Ishikawa (cell line): ENCODE measurements at regions not wholly inside any gene's neighbourhood (a gene's known extent, or its start where the extent isn't known, plus 50 kb on each side); places are given as distances from the start of the nearest gene placed in this dataset.

Experiments
- CEBPB ChIP-seq: IDR thresholded peaks from 2 replicates; pipeline ENCODE4 v1.6.1; 2012
- CREB1 ChIP-seq: IDR thresholded peaks from 2 replicates; pipeline ENCODE4 v1.6.1; 2012; ENCODE audit warnings: low read depth
- EGR1 ChIP-seq: IDR thresholded peaks from 2 replicates; pipeline ENCODE4 v1.6.1; 2012
- EP300 ChIP-seq: IDR thresholded peaks from 2 replicates; pipeline ENCODE4 v1.6.1; 2012; ENCODE audit warnings: borderline replicate concordance
- FOXM1 ChIP-seq: IDR thresholded peaks from 2 replicates; pipeline ENCODE4 v1.6.1; 2012; ENCODE audit warnings: low read depth, borderline replicate concordance
- NFIC ChIP-seq: IDR thresholded peaks from 2 replicates; pipeline ENCODE4 v1.6.1; 2012
- RAD21 ChIP-seq: IDR thresholded peaks from 2 replicates; pipeline ENCODE4 v1.6.1; 2012; ENCODE audit warnings: low read depth
- TAF1 ChIP-seq: IDR thresholded peaks from 2 replicates; pipeline ENCODE4 v1.6.1; 2012; ENCODE audit warnings: low read depth, mild to moderate bottlenecking
- TCF12 ChIP-seq: IDR thresholded peaks from 2 replicates; pipeline ENCODE4 v1.6.1; 2012; ENCODE audit warnings: low read depth
- TEAD4 ChIP-seq: IDR thresholded peaks from 2 replicates; pipeline ENCODE4 v1.6.1; 2012
- USF1 ChIP-seq: IDR thresholded peaks from 2 replicates; pipeline ENCODE4 v1.6.1; 2012
- YY1 ChIP-seq: IDR thresholded peaks from 2 replicates; pipeline ENCODE4 v1.6.1; 2012; ENCODE audit warnings: low read depth
- ZBTB7A ChIP-seq: IDR thresholded peaks from 2 replicates; pipeline ENCODE4 v1.6.1; 2012; ENCODE audit warnings: low read depth
- TF ChIP-seq, protein P1 (sequence below): IDR thresholded peaks from 2 replicates; pipeline ENCODE4 v1.6.1; 2012; ENCODE audit warnings: low read depth, mild to moderate bottlenecking
- TF ChIP-seq, protein P2 (sequence below): IDR thresholded peaks from 2 replicates; pipeline ENCODE4 v1.6.1; 2012

DNA sequence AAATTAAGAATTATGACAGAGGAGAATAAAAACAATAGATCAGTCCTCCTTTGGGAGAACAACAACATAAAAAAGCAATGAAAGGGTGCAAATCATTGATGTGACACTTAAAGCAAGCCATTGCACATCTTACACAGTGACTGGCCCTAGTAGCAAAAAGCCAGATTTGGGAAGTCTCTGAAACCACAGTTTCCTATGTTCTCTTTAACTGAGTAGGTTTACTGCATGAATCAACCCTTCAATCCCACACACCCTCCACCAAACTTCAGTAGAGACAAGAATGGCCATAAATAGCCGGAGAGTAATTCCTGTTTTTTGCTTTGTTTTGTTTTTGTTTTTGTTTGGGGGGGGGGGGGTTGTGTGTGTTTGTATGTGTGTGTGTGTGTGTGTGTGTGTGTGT is 180.8 kb downstream of the VEGFC start:
- TF ChIP-seq TCF12: no peak

DNA sequence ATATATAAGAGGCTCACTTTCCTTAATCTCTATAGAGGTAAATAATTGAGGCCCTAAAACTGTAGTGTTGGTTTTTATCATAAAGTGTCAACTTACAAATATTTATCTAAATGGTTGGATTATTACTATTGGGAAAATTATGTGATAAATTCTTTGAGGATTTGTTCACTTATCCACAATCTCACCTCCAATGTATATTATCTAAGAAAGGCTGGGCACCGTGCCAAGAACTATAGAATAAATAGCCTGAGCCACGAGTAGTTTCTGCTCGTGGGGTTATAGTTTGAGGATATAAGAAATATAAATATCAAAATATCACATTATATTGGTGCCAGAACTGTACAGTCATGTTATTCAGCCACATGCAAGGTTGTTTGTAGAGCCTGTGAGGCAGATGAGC is 177.9 kb downstream of the VEGFC start:
- TF ChIP-seq FOXM1 (no peak), TEAD4 (no peak), EGR1 (no peak), TAF1 (no peak), ZBTB7A (no peak), TCF12 (no peak), YY1 (no peak), USF1 (no peak), CEBPB (no peak), NFIC (no peak; the same call in 1 of the 2 replicates)
- TF ChIP-seq, protein P1, sequence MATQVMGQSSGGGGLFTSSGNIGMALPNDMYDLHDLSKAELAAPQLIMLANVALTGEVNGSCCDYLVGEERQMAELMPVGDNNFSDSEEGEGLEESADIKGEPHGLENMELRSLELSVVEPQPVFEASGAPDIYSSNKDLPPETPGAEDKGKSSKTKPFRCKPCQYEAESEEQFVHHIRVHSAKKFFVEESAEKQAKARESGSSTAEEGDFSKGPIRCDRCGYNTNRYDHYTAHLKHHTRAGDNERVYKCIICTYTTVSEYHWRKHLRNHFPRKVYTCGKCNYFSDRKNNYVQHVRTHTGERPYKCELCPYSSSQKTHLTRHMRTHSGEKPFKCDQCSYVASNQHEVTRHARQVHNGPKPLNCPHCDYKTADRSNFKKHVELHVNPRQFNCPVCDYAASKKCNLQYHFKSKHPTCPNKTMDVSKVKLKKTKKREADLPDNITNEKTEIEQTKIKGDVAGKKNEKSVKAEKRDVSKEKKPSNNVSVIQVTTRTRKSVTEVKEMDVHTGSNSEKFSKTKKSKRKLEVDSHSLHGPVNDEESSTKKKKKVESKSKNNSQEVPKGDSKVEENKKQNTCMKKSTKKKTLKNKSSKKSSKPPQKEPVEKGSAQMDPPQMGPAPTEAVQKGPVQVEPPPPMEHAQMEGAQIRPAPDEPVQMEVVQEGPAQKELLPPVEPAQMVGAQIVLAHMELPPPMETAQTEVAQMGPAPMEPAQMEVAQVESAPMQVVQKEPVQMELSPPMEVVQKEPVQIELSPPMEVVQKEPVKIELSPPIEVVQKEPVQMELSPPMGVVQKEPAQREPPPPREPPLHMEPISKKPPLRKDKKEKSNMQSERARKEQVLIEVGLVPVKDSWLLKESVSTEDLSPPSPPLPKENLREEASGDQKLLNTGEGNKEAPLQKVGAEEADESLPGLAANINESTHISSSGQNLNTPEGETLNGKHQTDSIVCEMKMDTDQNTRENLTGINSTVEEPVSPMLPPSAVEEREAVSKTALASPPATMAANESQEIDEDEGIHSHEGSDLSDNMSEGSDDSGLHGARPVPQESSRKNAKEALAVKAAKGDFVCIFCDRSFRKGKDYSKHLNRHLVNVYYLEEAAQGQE: no peak
- TF ChIP-seq, protein P2, sequence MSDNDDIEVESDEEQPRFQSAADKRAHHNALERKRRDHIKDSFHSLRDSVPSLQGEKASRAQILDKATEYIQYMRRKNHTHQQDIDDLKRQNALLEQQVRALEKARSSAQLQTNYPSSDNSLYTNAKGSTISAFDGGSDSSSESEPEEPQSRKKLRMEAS: no peak

- TF ChIP-seq NFIC (no peak), RAD21 (no peak), FOXM1 (no peak), TAF1 (no peak), EP300 (no peak), CEBPB (no peak), TEAD4 (no peak), USF1 (no peak), EGR1 (no peak), YY1 (no peak), TCF12 (no peak), ZBTB7A (no peak), CREB1 (no peak)
- TF ChIP-seq, protein P1: no peak
- TF ChIP-seq, protein P2: no peak
Measured at GRCh38 chr4:176616151-176616550, 176.6 kb downstream of the VEGFC start.

DNA sequence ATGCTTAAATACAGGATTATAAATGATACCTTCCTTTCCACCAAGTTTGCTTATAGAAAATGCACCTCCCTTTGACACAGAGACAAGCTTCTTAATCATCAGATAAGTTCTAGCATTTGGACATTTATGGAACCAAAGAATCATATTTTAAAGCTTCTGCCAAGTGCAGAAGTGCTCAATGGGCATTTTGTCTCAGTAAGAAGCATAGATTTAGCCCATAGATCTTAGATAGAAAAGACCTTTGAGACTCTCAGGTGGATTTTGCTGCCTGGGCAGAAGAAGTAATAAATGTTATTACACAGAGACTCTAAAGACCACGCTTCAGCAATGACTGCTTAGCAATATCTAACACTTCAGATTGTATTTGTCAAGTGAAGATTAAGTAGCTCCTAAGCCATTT is 174.6 kb downstream of the VEGFC start:
- TF ChIP-seq, protein P2: no peak
- TF ChIP-seq ZBTB7A (no peak), TAF1 (no peak), USF1 (no peak), TCF12 (no peak), CEBPB (no peak), NFIC (no peak), EP300 (no peak), RAD21 (no peak), TEAD4 (no peak), FOXM1 (no peak), YY1 (no peak), EGR1 (no peak), CREB1 (no peak)
- TF ChIP-seq, protein P1: no peak
